ENCODE measurements at regions not wholly inside any gene's neighbourhood (a gene's known extent, or its start where the extent isn't known, plus 50 kb on each side); places are given as distances from the start of the nearest gene placed in this dataset.
"Not testable (repeated sequence)": the region's sequence is repeated elsewhere in the genome, so short reads cannot be mapped to it uniquely, and the experiment has no call there.

DNA sequence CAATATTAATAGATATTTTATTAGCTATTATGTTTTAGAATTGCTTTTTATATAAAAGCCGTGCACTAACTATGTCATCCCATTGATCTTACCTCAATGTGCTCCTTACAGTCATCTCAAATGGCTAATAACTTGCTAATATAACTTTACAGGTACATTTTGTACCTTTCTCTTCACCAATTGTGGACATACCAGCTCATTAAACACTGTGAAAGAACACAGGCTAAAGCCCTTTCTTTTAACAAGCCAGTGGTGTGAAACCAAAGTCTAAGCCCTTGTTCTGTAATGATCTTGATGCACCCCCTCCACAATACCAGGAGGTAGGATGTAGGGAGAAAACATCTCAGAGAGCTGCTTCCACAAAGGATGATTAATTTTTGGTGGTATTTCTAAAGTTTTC, 675.3 kb upstream of the USP15 start:
- Histone ChIP-seq H3K27me3 (no peaks in the 10 kb centered on the region), H3K4me3 (no peak overlapping the region), H3K27ac (no peak overlapping the region), H3K9me3 (ENCODE audit: low read depth) (no peaks in the 10 kb centered on the region), H3K4me1 (ENCODE audit: low read depth) (no peaks in the 10 kb centered on the region), H3K36me3 (no peaks in the 10 kb centered on the region)
- no peak for DNase-seq (ENCODE audit: low read depth in 1 of 2, low spot score in 1 of 2)
- no peak for TF ChIP-seq CTCF (IDR thresholded peaks at IDR 0.05; ENCODE audit: low read depth, low read length)

- not testable (repeated sequence) for H3K27me3 ChIP-seq; DNase-seq (ENCODE audit: low read depth in 1 of 2, low spot score in 1 of 2); H3K36me3 ChIP-seq; H3K27ac ChIP-seq; H3K9me3 ChIP-seq (ENCODE audit: low read depth); H3K4me1 ChIP-seq (ENCODE audit: low read depth); H3K4me3 ChIP-seq
Observed at GRCh38 chr12:61590864-61591263, 669.3 kb upstream of the USP15 start.

DNA sequence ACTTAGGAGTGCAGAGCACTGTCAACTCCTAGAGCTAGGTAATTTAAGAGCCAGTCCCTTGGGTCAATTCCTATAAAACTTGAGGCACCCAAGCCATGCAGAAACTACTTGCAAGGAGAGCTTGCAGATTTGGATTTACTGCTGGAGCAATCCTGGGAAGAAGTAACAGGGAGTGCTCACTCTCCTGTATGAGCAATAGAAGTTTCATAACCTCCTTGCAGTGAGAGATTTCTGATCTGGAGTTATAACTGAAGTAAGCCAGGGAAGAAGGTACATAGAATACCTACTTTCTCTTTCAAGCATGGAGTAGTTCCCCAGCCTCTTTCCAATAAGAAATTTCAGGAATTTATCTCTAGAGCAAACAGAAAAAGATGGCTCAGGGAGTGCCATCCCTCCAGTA, 650.1 kb upstream of the USP15 start:
- Histone ChIP-seq H3K4me1 (ENCODE audit: low read depth) (peaks cover 4% of the 10 kb centered on the region), H3K27me3 (no peaks in the 10 kb centered on the region), H3K4me3 (no peak overlapping the region), H3K9me3 (ENCODE audit: low read depth) (no peaks in the 10 kb centered on the region), H3K27ac (no peak overlapping the region), H3K36me3 (no peaks in the 10 kb centered on the region)
- DNase-seq (ENCODE audit: low read depth in 1 of 2, low spot score in 1 of 2): no peak
- TF ChIP-seq CTCF (IDR thresholded peaks at IDR 0.05; ENCODE audit: low read depth, low read length): no peak

DNA sequence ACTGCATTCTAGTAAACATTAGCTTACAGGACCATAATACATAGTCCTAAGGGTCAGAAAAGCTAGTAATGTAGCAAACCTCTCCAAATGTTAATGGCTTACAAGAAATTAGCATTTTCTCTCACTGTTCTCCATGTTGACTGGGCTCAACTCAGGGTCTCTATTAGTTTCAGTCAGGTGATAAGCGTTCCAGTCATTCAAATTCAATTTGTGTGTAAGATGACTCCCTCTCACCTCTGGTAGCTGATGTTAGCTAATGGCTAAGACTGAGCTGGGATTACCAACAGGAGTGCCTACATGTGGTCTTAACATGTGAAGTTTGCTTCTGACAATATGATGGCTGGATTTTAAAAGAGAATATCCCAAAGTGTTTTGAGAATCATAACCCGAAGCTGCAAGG, 630.5 kb upstream of the USP15 start:
- DNase-seq (ENCODE audit: low read depth in 1 of 2, low spot score in 1 of 2): no peak
- H3K9me3 ChIP-seq (ENCODE audit: low read depth): no peaks in the 10 kb centered on the region
- no peak for TF ChIP-seq CTCF (IDR thresholded peaks at IDR 0.05; ENCODE audit: low read depth, low read length)

DNA sequence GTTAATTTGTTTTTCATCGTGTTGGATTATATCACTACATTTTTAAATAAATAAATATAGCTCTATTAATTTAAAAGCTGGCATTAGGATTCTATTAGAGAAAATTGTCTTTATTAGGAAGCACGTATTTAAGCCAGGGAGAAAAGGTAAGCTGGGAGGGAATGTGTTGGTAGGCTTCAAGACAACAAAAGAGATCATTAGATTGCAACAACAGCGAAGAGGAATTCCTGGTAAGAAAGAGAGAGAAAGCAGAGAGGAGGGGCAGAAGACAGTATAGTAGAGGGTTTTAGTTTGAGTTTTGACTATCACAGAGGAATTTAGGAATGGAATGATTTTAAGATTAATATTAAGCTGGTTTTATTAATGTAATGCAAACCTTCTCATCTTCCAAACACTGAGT, 613.6 kb upstream of the USP15 start:
- Histone ChIP-seq H3K4me3 (no peak overlapping the region), H3K4me1 (ENCODE audit: low read depth) (no peaks in the 10 kb centered on the region), H3K27ac (no peak overlapping the region), H3K27me3 (no peaks in the 10 kb centered on the region), H3K36me3 (no peaks in the 10 kb centered on the region), H3K9me3 (ENCODE audit: low read depth) (no peaks in the 10 kb centered on the region)
- DNase-seq (ENCODE audit: low read depth in 1 of 2, low spot score in 1 of 2): no peak
- TF ChIP-seq CTCF (IDR thresholded peaks at IDR 0.05; ENCODE audit: low read depth, low read length): no peak

More for the DNA sequence above, 630.5 kb upstream of the USP15 start:
- H3K4me1 ChIP-seq (ENCODE audit: low read depth): no peaks in the 10 kb centered on the region
- H3K4me3 ChIP-seq: no peak overlapping the region
- no peaks in the 10 kb centered on the region for H3K36me3 ChIP-seq
- H3K27ac ChIP-seq: no peak overlapping the region
- no peaks in the 10 kb centered on the region for H3K27me3 ChIP-seq

GRCh38 chr12:61647566-61647965, 612.6 kb upstream of the USP15 start:
- Histone ChIP-seq H3K9me3 (ENCODE audit: low read depth) (no peaks in the 10 kb centered on the region), H3K4me3 (no peak overlapping the region), H3K36me3 (no peaks in the 10 kb centered on the region), H3K27ac (no peak overlapping the region), H3K27me3 (no peaks in the 10 kb centered on the region), H3K4me1 (ENCODE audit: low read depth) (no peaks in the 10 kb centered on the region)
- no peak for TF ChIP-seq CTCF (IDR thresholded peaks at IDR 0.05; ENCODE audit: low read depth, low read length)
- DNase-seq (ENCODE audit: low read depth in 1 of 2, low spot score in 1 of 2): no peak
